Skeletal muscle cell (primary cell): ENCODE measurements at regions not wholly inside any gene's neighbourhood (a gene's known extent, or its start where the extent isn't known, plus 50 kb on each side); places are given as distances from the start of the nearest gene placed in this dataset.

Experiments
- DNase-seq: peaks from one replicate; pipeline ENCODE4 v3.0.0-alpha.2; 2010; ENCODE audit warnings: low read depth
- H3K4me3 ChIP-seq: 2 replicates; pipeline ENCODE4 v1.5.1; 2011; ENCODE audit warnings: low read depth, mild to moderate bottlenecking, control low read depth, low read length, moderate library complexity

- no peak for DNase-seq
Measured at GRCh38 chr6:80728101-80728750, 621.8 kb downstream of the BCKDHB start.

GRCh38 chr6:80725156-80725930 lies 618.9 kb downstream of the BCKDHB start:
- no peak overlapping the region for H3K4me3 ChIP-seq
- DNase-seq = no peak

More at GRCh38 chr6:80728101-80728750, 621.8 kb downstream of the BCKDHB start:
- H3K4me3 ChIP-seq = no peak overlapping the region

GRCh38 chr6:80720824-80721223 lies 614.4 kb downstream of the BCKDHB start:
- no peak overlapping the region for H3K4me3 ChIP-seq
- DNase-seq = no peak

- H3K4me3 ChIP-seq = no peak overlapping the region
- no peak for DNase-seq
Measured at GRCh38 chr6:80714513-80714912, 608.0 kb downstream of the BCKDHB start.

GRCh38 chr6:80698459-80698858 lies 592.0 kb downstream of the BCKDHB start:
- no peak overlapping the region for H3K4me3 ChIP-seq
- DNase-seq = no peak

- H3K4me3 ChIP-seq = no peak overlapping the region
- no peak for DNase-seq
Measured at GRCh38 chr6:80696268-80696667, 589.8 kb downstream of the BCKDHB start.

- no peak for DNase-seq
- no peak overlapping the region for H3K4me3 ChIP-seq
Measured at GRCh38 chr6:80690551-80691131, 584.2 kb downstream of the BCKDHB start.

GRCh38 chr6:80689716-80690395 lies 583.4 kb downstream of the BCKDHB start:
- H3K4me3 ChIP-seq = no peak overlapping the region
- DNase-seq = no peak

- no peak for DNase-seq
- H3K4me3 ChIP-seq = no peak overlapping the region
Measured at GRCh38 chr6:80679992-80680391, 573.5 kb downstream of the BCKDHB start.

- peak; percentile 41 for DNase-seq
Measured at GRCh38 chr6:80676386-80676785, 569.9 kb downstream of the BCKDHB start.

GRCh38 chr6:80674669-80675068 lies 568.2 kb downstream of the BCKDHB start:
- DNase-seq = no peak
- H3K4me3 ChIP-seq = no peak overlapping the region

More at GRCh38 chr6:80676386-80676785, 569.9 kb downstream of the BCKDHB start:
- no peak overlapping the region for H3K4me3 ChIP-seq

GRCh38 chr6:80673367-80673766 lies 566.9 kb downstream of the BCKDHB start:
- no peak overlapping the region for H3K4me3 ChIP-seq
- no peak for DNase-seq

- DNase-seq = no peak
- H3K4me3 ChIP-seq = no peak overlapping the region
Measured at GRCh38 chr6:80667006-80667405, 560.5 kb downstream of the BCKDHB start.

- DNase-seq = no peak
Measured at GRCh38 chr6:80658926-80659325, 552.5 kb downstream of the BCKDHB start.

GRCh38 chr6:80647156-80647555 lies 540.7 kb downstream of the BCKDHB start:
- no peak for DNase-seq
- H3K4me3 ChIP-seq = no peak overlapping the region

More at GRCh38 chr6:80658926-80659325, 552.5 kb downstream of the BCKDHB start:
- H3K4me3 ChIP-seq = no peak overlapping the region

GRCh38 chr6:80643881-80644280 lies 537.4 kb downstream of the BCKDHB start:
- no peak for DNase-seq
- no peak overlapping the region for H3K4me3 ChIP-seq

GRCh38 chr6:80642452-80642851 lies 536.0 kb downstream of the BCKDHB start:
- H3K4me3 ChIP-seq = no peak overlapping the region
- no peak for DNase-seq

- no peak for DNase-seq
- H3K4me3 ChIP-seq = no peak overlapping the region
Measured at GRCh38 chr6:80641591-80641990, 535.1 kb downstream of the BCKDHB start.

GRCh38 chr6:80640176-80640575 lies 533.7 kb downstream of the BCKDHB start:
- H3K4me3 ChIP-seq = no peak overlapping the region
- DNase-seq = no peak

GRCh38 chr6:80639181-80639629 lies 532.7 kb downstream of the BCKDHB start:
- H3K4me3 ChIP-seq = no peak overlapping the region
- no peak for DNase-seq
